ENCODE measurements at regions not wholly inside any gene's neighbourhood (a gene's known extent, or its start where the extent isn't known, plus 50 kb on each side); places are given as distances from the start of the nearest gene placed in this dataset.

DNA sequence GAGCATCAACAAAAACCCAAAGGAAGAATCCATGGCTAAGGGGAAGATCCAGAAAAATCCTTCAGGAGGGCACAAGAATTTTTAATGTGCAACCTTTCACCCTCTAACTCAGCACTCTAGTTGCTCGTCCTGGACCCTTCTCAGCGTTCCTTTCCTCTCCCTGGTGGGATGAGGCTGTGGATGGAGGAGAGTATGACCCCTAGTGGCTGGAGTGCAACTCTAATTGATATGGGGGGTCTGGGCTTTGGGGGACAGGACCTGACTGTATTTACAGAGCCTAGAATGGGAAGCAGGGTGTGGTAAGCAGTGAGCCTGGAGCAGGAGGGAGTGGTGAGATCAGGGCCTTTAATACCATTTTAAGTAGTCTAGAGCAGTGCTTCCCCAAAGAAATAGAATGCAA lies 83.9 kb upstream of the CEP85L start:
- DNase-seq (no peak), ATAC-seq (ENCODE audit: low read depth) (peak; percentile 49)
- H3K4me3 Mint-ChIP-seq = no peak overlapping the region
- peaks cover 3% of the 10 kb centered on the region for H3K4me1 Mint-ChIP-seq
- ChIA-PET CTCF (interaction anchor here (2.3 kb wide), 1 partner anchor 169 kb away, joined by 9 read pairs; no protein-coding TSS in a partner anchor), POLR2A (interaction anchor here (1.0 kb wide), 1 partner anchor 26 kb away, joined by 3 read pairs; no protein-coding TSS in a partner anchor)
- no peaks in the 10 kb centered on the region for H3K27me3 Mint-ChIP-seq
- TF ChIP-seq, protein P1, sequence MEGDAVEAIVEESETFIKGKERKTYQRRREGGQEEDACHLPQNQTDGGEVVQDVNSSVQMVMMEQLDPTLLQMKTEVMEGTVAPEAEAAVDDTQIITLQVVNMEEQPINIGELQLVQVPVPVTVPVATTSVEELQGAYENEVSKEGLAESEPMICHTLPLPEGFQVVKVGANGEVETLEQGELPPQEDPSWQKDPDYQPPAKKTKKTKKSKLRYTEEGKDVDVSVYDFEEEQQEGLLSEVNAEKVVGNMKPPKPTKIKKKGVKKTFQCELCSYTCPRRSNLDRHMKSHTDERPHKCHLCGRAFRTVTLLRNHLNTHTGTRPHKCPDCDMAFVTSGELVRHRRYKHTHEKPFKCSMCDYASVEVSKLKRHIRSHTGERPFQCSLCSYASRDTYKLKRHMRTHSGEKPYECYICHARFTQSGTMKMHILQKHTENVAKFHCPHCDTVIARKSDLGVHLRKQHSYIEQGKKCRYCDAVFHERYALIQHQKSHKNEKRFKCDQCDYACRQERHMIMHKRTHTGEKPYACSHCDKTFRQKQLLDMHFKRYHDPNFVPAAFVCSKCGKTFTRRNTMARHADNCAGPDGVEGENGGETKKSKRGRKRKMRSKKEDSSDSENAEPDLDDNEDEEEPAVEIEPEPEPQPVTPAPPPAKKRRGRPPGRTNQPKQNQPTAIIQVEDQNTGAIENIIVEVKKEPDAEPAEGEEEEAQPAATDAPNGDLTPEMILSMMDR (IDR thresholded peaks at IDR 0.05) = no peak
- intact Hi-C loops (cut with micrococcal nuclease) = loop anchor here (1.0 to 5.0 kb wide), 2 partner anchors 38 to 170 kb away; no protein-coding TSS in a partner anchor
- H3K36me3 Mint-ChIP-seq (ENCODE audit: low read depth) = no peaks in the 10 kb centered on the region
- H3K9me3 Mint-ChIP-seq = no peaks in the 10 kb centered on the region
- no peak overlapping the region for H3K27ac Mint-ChIP-seq

DNA sequence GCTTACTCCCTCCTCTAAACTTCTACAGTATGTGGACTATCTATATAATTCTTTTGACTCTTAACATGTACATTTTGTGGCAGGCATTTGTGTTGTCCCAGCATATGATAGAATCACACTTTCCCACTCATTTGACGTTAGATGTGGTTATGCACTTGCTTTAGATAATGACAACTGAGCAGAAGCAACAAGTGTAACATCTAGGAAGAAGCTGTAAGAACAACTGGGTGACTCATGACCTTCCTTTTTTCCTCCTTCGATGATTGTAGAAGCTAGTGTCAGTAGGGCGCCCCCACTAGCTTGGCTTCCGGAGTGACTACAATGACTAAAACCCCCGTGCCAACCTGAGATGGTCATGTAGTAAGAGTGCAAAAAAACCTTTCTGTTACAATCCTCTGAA lies 74.6 kb upstream of the CEP85L start:
- intact Hi-C loops (cut with micrococcal nuclease) = no loop called here
- H3K4me3 Mint-ChIP-seq = no peak overlapping the region
- TF ChIP-seq, protein P1 (IDR thresholded peaks at IDR 0.05) = no peak
- peaks cover 48% of the 10 kb centered on the region for H3K4me1 Mint-ChIP-seq
- ATAC-seq (ENCODE audit: low read depth) = peak; percentile 33
- ChIA-PET CTCF (interaction anchor here (1.7 kb wide), 1 partner anchor 161 kb away, joined by 10 read pairs; no protein-coding TSS in a partner anchor), POLR2A (interaction anchor here (1.4 to 1.5 kb wide), 2 partner anchors 16 to 74 kb away, joined by 6 read pairs; partner anchors contain the start of gene CEP85L)
- H3K36me3 Mint-ChIP-seq (ENCODE audit: low read depth) = no peaks in the 10 kb centered on the region
- no peak for DNase-seq
- H3K9me3 Mint-ChIP-seq = no peaks in the 10 kb centered on the region
- no peak overlapping the region for H3K27ac Mint-ChIP-seq
- H3K27me3 Mint-ChIP-seq = no peaks in the 10 kb centered on the region

DNA sequence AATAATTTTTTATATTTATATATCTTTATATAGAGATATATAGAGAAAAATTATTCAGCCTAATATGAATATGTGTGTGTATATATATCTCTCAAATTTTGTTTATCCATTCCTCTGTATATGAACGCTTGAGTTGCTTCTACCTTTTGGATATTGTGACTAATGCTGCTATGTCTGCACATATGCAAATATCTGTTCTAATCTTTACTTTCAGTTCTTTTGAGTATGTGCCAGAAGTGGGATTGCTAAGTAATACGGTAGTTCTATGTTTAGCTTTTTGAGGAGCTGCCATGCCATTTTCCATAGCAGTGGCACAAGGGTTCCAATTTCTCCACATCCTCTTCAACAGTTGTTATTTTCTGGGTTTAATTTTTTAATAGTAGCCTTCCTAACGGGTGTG lies 72.8 kb upstream of the CEP85L start:
- no peaks in the 10 kb centered on the region for H3K27me3 Mint-ChIP-seq
- ChIA-PET CTCF (no interaction called here), POLR2A (interaction anchor here (0.5 to 1.6 kb wide), 6 partner anchors 12 to 169 kb away, joined by 4 to 21 read pairs (median 6); partner anchors contain the start of genes ASF1A and CEP85L)
- H3K9me3 Mint-ChIP-seq = no peaks in the 10 kb centered on the region
- H3K36me3 Mint-ChIP-seq (ENCODE audit: low read depth) = no peaks in the 10 kb centered on the region
- H3K4me1 Mint-ChIP-seq = peaks cover 64% of the 10 kb centered on the region
- H3K4me3 Mint-ChIP-seq = peak overlapping the region; percentile 55
- TF ChIP-seq, protein P1 (IDR thresholded peaks at IDR 0.05) = no peak
- DNase-seq (no peak), ATAC-seq (ENCODE audit: low read depth) (peak; percentile 74)
- intact Hi-C loops (cut with micrococcal nuclease) = loop anchor here (1.0 kb wide), 2 partner anchors 14 to 73 kb away; partner anchors contain the start of gene CEP85L
- peak overlapping the region; percentile 80 for H3K27ac Mint-ChIP-seq

DNA sequence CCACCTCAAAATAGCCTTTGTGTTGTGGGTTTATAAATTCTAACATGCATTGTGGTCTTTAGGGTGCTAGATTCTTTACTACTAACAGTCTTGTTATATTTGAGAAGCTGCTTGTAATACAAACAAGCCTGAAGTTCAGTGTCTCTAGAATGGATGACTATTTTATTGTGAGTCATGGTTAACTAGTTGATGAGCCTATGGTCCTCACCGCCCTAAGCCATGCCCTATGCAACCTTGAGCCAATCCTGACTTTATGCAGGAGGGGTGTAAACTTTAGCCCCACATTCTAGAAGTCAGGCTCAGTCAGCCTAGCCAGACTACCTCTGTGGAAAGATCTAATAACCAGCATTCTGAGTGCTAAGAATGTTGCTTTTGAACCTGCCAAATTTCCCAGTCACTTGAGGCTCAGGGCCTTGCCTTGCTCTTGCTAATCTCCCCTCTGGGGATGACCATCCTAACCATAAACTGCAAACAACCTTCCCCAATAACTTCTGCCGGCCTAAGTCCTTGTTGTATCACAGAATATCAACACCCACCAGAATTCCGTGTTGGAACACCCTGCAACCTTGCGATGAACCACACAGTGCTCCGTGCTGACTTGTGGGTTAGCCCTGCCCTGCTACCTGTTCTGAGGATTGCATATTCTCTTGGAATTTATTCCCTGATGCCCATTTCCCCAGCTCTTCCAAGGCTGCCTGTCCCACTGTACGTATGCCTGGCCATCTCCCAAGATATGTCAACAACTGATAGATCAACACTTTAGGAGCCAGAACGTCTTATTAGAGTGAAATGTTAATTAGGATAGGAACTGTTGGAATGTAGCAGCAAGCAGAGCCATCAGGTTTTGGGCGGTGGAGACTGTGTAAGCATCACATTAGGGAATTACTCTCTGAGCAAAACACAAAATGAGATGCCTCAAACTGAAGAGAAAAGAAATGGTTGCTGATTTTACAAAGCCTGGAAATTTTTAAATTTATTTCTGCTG lies 71.7 kb upstream of the CEP85L start:
- no peak for DNase-seq
- TF ChIP-seq, protein P1 (IDR thresholded peaks at IDR 0.05) = no peak
- no peaks in the 10 kb centered on the region for H3K36me3 Mint-ChIP-seq (ENCODE audit: low read depth)
- no peaks in the 10 kb centered on the region for H3K9me3 Mint-ChIP-seq
- ATAC-seq (ENCODE audit: low read depth) = no peak
- H3K27ac Mint-ChIP-seq = peak overlapping the region; percentile 81
- H3K27me3 Mint-ChIP-seq = no peaks in the 10 kb centered on the region
- CTCF ChIA-PET = interaction anchor here (0.9 to 1.4 kb wide), 2 partner anchors 14 to 16 kb away, joined by 3 read pairs; no protein-coding TSS in a partner anchor
- POLR2A ChIA-PET = interaction anchor here (1.0 to 6.0 kb wide), 2 partner anchors 11 to 15 kb away, joined by 7 to 58 read pairs; no protein-coding TSS in a partner anchor
- H3K4me3 Mint-ChIP-seq = no peak overlapping the region
- intact Hi-C loops (cut with micrococcal nuclease) = no loop called here
- H3K4me1 Mint-ChIP-seq = peaks cover 75% of the 10 kb centered on the region

DNA sequence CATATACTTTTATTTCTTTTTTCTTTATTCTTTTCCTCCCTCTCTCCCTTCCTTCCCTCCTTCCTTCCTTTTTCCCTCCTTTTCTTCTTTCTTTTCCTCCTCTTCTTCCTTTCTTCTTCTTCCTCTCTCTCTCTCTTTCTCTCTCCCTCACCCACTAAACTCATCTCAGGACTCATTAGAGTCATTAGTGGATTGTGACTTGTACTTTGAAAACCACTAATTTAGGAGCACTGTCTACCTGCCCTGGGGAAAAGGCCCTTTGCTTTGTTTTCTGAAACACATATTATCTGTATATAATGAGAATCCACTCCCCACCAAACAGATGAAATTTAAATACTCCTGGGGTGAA lies 68.7 kb upstream of the CEP85L start:
- H3K9me3 Mint-ChIP-seq = no peaks in the 10 kb centered on the region
- no peak for ATAC-seq (ENCODE audit: low read depth)
- TF ChIP-seq, protein P1 (IDR thresholded peaks at IDR 0.05) = no peak
- peak overlapping the region; percentile 47 for H3K4me3 Mint-ChIP-seq
- no peaks in the 10 kb centered on the region for H3K36me3 Mint-ChIP-seq (ENCODE audit: low read depth)
- H3K4me1 Mint-ChIP-seq = peaks cover 73% of the 10 kb centered on the region
- no peaks in the 10 kb centered on the region for H3K27me3 Mint-ChIP-seq
- ChIA-PET CTCF (interaction anchor here (1.0 to 3.1 kb wide), 2 partner anchors 8 to 11 kb away, joined by 3 to 18 read pairs; no protein-coding TSS in a partner anchor), POLR2A (interaction anchor here (0.6 to 6.0 kb wide), 5 partner anchors 8 to 69 kb away, joined by 3 to 58 read pairs (median 4); partner anchors contain the start of gene CEP85L)
- intact Hi-C loops (cut with micrococcal nuclease) = no loop called here
- peak overlapping the region; percentile 88 for H3K27ac Mint-ChIP-seq
- DNase-seq = no peak
